ENCODE measurements at regions not wholly inside any gene's neighbourhood (a gene's known extent, or its start where the extent isn't known, plus 50 kb on each side); places are given as distances from the start of the nearest gene placed in this dataset.
"Not testable (repeated sequence)": the region's sequence is repeated elsewhere in the genome, so short reads cannot be mapped to it uniquely, and the experiment has no call there.

DNA sequence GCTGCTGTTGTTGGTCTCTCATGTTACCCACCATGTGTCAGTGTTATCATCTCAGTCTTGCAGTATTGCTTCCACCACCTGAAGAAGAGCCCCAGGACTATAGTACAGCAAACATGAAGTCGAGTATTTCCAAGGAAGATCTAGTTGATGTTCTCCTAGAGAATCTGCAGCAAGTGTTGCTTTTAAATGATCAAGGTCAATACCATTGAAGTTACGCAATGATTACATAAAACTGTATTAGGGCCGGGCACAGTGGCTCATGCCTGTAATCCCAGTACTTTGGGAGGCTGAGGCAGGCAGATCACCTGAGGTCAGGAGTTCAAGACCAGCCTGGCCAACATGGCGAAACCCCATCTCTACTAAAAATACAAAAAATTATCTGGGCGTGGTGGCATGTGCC lies 173.9 kb downstream of the TJP1 start:
- not testable (repeated sequence) for DNase-seq

- no peak for DNase-seq
Observed at GRCh38 chr15:29645841-29646240, 176.4 kb downstream of the TJP1 start.

GRCh38 chr15:29644361-29644760 lies 177.9 kb downstream of the TJP1 start:
- not testable (repeated sequence) for DNase-seq

- peak; percentile 58 for DNase-seq
Observed at GRCh38 chr15:29638781-29639180, 183.5 kb downstream of the TJP1 start.

DNA sequence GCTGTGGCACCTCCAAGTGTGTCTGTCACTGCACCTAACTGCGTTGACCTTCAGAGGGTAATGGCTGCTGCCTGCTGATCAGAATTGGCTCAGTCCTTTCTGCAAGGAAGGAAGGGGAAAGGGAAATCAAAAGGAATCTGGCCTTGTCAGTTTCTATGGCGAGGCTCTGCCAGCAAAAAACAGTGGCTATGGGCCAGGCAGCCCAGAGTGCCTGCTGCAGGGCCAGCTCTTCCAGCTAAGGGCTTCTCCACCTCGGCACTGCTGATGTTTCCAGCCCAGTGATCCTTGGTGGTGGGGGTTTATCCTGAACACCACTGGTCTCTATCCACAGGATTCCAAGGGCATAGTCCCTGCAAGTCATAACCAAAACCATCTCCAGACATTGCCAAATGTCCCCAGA lies 184.3 kb downstream of the TJP1 start:
- no peak for DNase-seq

DNA sequence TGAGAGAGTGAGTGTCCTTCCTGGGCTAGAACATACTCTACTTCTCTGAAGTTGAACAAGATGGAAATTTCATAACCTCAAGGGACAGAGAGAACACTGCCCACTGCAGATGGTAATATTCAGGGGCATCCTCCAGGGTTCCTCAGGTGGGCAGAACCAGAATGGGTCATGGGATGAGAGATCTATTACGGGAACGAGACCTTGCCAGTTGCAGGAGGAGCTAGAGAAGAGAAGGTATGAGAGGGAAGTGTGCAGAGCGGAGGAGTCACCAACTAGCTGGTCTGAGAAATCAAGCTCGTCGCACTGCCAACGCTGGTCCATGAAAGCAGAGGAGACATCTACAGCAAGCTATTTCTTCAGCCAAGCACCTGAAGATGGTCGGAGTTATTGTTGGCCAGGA lies 184.7 kb downstream of the TJP1 start:
- no peak for DNase-seq

DNA sequence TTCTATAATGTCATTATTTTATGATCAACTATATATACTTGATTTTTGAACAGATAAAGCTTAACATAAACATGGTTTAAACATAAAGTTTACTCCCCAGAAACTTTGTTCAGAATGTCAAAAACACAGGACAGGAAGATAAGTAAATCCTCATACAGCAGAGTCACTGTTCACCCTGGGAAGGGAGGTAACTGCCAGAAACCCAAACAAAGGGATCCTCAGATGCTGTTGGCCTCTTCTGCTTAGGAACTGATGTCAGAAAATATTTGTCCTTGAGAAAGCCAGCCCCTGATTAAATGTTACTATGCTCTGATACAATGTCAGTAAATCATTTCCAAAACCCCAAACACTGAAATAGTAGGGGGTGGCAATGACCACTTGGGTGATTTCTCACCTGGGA lies 185.3 kb downstream of the TJP1 start:
- no peak for DNase-seq

- DNase-seq: no peak
Observed at GRCh38 chr15:29636140-29636539, 186.1 kb downstream of the TJP1 start.

DNA sequence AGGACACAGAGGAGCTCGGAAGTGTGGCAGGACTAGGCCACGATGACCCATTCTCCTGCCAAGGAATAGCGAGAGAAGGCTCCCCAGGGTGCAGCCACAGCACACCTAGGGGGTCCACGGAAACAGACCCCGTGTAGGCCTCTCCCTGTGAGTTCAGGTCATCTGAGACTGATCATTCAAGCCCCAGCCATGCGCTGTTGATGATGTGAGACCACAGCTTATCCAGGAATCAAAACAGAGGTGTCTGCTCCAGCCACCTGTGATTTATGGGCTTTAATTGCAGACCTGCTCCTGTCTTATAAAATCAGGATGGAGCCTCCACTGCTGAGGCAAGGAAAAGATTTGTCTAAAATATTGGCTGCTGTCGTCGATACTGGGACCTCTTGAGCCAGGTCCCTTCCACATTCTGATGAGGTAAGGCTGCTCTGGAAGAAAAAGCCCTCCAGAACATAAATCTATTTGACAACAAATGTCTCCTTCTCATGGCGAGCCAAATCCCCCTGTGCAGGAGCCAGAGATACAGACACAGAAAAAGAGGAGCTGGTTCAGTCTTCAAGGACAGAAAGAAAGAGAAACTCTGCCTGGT lies 186.7 kb downstream of the TJP1 start:
- no peak for DNase-seq

GRCh38 chr15:29633971-29634370 lies 188.3 kb downstream of the TJP1 start:
- DNase-seq: no peak

DNA sequence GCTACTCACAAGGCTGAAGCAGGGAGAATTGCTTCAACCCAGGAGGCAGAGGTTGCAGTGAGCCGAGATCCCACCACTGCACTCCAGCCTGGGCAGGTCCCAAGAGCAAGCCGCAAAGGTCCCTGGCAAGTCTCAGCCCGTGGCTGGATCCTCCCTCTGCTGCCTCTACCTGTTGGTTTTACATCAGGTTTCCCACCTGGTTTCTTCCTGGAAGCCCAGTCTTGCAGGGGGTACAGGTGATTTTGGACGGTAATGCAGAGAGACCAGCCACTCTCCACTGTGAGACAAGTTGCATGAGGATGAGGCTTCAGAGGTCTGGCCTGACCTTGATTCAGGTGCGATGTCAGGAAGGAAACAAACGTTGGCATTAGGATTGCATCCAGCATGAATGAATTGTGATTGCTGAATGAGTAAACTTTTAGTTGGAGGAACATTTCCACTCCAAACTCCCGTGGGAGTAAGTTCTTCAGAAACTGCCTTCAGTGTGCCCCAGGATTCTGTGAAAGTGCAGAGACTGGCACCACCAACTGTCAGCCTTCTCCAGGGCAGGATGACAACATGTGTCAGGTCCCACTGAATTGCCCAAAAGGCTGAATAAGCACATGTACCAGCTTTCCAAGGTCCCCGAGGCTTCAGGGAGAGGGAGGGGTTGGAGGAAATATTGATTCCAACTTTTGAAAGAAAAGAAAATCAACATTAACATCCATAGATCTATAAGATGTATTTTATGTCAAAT lies 189.4 kb downstream of the TJP1 start:
- no peak for DNase-seq

GRCh38 chr15:29631076-29632070 lies 190.9 kb downstream of the TJP1 start:
- DNase-seq: no peak

DNA sequence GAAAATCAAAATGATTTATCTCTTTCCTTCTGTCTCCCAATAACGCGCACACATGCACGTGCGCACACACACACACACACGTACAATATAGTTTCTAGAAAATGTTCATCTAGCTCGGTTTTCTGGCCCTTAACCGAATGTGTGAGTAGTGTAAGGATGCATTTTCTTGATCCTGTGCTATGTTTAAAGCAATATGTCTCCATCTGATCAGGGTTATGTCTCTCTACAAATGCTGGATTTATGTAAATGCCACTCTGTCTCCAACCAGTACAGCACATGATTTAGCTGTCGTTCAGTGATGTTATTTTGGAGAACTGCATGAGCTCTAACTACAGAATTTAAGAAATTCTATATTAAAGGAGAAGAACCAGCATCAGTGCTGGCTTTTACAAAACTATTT lies 198.0 kb downstream of the TJP1 start:
- no peak for DNase-seq

DNA sequence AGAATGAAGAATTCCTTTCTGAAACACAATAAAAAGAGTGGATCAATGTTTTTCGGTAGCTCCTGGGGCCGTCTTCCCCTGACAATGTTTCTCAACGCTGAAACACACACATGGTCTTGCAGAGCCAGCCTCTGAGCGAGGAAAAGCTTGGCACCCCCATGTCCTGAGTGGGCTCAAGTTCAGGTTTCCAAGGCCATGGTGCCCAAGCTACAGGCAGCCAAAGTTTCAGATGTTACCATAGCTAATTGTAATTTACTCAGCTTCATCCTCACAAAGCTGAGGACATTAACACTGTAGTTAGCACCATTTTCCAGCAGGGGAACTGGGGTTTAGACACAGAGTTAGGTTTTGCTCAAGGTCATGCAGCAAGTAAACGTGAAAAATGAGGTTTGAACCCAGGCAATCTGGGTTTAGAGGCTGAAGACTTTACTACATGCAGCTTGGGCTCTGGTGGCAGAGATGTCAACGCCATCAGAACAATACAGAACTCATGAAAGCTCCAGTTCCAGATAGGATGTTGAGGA lies 199.1 kb downstream of the TJP1 start:
- no peak for DNase-seq

- no peak for DNase-seq
Observed at GRCh38 chr15:29622637-29623036, 199.6 kb downstream of the TJP1 start.

DNA sequence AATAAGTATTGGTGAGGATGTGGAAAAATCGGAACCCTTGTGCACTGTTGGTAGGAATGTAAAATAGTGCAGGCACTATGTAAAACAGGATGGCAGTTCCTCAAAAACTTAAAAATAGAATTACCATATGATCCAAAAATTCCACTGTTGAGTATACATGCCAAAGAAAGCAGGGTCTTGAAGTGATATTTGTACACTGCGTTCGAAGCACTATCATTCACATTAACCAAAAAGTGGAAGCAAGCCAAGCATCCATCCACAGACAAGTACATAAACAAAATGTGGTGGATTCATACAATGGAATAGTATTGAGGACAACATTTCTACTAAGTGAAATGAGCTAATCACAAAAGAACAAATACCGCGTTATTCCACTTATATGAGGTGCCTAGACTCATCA lies 200.7 kb downstream of the TJP1 start:
- DNase-seq: no peak

DNA sequence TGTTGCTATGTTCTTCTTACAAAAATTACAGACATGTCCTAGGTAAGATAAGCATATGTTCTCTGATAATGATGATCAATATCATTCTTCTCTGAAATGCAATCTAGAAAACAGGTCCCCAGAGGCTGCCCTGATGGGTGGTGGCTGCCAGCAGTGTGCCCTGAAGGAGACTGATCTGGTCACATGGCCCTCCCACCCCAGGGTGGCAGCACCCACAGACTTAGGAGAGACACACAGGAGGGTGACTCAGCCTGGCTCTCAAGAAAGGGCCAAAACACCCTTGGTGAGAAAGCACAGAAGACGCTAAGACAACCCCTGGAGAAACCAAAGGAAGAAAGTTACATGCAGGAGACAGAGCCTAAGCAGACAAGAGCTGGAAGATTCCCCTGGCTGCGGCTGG lies 203.7 kb downstream of the TJP1 start:
- no peak for DNase-seq

GRCh38 chr15:29616512-29616911 lies 205.8 kb downstream of the TJP1 start:
- DNase-seq: no peak

- no peak for DNase-seq
Observed at GRCh38 chr15:29615791-29616190, 206.5 kb downstream of the TJP1 start.

- no peak for DNase-seq
Observed at GRCh38 chr15:29613951-29614382, 208.3 kb downstream of the TJP1 start.

DNA sequence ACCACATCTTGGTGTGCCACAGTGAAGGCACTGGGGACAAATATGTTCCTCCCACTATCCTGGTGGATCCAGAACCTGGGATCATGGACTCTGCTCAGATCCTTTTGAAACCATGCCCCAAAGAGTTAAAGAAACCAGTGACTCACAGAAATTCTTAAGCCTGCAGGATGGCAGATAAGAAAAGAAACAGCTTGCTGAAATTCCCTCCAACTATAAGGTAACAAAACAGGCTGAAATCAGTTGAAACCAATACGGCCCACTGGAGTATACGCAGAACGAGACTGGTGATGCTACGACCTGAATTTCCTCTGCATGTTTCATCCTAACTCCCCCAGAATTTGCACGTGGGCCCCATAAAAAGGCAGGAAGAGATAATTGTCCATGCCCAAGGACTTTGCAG lies 209.6 kb downstream of the TJP1 start:
- DNase-seq: peak; percentile 30

DNA sequence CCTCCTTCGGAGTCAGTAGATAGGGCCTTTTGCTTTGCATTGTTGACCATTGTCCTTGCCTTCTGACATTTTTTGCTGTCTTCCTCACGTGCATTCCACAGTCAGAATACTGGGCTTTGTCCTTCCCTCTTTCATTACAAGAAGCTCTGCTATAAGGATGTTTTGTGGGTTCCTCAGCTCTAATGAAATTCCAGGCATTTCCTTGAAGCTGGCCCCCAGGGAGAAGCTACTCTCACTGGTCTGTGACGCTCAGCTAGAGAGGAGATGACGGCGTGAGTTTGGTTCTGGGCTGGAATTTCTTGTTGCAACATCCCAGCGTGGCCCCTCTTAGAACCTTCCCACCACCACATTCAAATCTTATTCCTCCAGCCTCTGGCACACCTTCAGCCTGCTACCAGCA lies 210.2 kb downstream of the TJP1 start:
- DNase-seq: peak; percentile 77

DNA sequence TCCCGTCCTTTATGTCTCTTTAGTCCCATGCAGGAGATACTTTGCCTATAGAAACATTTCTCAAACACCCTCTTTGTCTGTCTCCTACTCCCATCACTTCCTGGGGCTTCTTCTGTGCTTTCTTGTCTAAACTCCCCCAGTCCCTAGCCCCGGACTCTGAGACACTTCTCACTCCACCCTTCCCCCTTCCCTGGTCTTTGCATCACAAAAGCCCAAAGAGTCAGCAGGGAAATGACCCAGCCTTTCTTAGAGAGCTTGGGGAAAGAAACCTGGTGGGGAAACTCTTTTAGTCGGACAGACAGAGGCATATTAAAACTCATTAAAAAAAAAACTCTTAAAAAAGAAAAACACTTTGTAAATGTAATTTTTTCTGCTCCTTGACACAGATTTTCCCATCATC lies 211.2 kb downstream of the TJP1 start:
- DNase-seq: no peak

Data from kidney glomerular epithelial cell (primary cell).